Prostate gland (tissue), 2 donors: ENCODE measurements at regions not wholly inside any gene's neighbourhood (a gene's known extent, or its start where the extent isn't known, plus 50 kb on each side); places are given as distances from the start of the nearest gene placed in this dataset.

Experiments used
- POLR2A ChIP-seq: fragments of 450-650 bp; IDR thresholded peaks from one replicate; pipeline ENCODE4 v1.6.1; 2016; ENCODE audit warnings: antibody characterized with exemption, mild to moderate bottlenecking
- TF ChIP-seq, protein P1 (sequence below), 4 experiments: fragments of 200-600 bp in 2 of 4; fragments of 450-650 bp in 2 of 4; sonication (generic) in 2 of 4; IDR thresholded peaks; 1 replicate in 3 of 4; 2 replicates in 1 of 4; pipeline ENCODE4 v1.5.1; 2016 to 2019; ENCODE audit warnings: antibody characterized with exemption in 4 of 4, mild to moderate bottlenecking in 2 of 4, moderate library complexity in 2 of 4

DNA sequence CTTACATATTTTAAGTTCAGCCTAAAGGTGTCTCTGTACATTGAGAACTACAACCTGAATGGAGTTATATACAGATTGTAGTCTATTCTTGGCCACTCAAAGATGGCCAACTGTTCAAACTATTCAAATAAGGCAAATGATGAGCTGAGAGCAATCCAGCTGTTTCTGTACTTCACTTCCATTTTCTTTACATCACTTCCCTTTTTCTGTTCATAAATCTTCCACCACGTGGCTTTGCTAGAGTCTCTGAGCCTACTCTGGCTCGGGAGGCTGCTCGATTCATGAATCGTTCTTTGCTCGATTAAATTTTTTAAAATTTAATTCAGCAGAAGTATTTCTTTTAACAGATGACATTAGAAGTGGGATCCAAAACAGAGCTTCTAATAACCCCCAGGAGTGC is 879.7 kb downstream of the GALC start:
- no peak for TF ChIP-seq POLR2A
- TF ChIP-seq, protein P1, sequence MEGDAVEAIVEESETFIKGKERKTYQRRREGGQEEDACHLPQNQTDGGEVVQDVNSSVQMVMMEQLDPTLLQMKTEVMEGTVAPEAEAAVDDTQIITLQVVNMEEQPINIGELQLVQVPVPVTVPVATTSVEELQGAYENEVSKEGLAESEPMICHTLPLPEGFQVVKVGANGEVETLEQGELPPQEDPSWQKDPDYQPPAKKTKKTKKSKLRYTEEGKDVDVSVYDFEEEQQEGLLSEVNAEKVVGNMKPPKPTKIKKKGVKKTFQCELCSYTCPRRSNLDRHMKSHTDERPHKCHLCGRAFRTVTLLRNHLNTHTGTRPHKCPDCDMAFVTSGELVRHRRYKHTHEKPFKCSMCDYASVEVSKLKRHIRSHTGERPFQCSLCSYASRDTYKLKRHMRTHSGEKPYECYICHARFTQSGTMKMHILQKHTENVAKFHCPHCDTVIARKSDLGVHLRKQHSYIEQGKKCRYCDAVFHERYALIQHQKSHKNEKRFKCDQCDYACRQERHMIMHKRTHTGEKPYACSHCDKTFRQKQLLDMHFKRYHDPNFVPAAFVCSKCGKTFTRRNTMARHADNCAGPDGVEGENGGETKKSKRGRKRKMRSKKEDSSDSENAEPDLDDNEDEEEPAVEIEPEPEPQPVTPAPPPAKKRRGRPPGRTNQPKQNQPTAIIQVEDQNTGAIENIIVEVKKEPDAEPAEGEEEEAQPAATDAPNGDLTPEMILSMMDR (IDR thresholded peaks at IDR 0.05): no peak
